ENCODE measurements at regions not wholly inside any gene's neighbourhood (a gene's known extent, or its start where the extent isn't known, plus 50 kb on each side); places are given as distances from the start of the nearest gene placed in this dataset.

DNA sequence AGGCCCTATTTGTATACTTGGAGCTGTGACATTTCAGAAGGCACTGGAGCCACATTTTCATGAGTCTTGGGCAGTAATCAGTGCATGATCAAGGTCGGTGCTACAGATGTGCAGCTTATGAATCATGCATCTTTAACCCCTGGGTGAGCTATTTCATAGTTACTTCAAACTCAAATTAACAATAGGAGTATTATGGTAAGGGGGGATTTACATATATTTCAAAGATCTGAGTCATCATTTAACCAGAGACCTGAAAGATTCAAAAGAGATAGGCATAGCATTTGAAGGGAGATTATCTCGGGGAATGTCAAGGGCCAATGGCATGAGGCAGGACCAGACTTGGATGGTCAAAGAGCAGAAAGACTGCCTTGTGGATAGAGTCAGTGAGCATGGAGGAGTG, 169.0 kb upstream of the GRIN3A start:
- H3K36me3 Mint-ChIP-seq = no peaks in the 10 kb centered on the region
- no peaks in the 10 kb centered on the region for H3K27me3 Mint-ChIP-seq
- DNase-seq (ENCODE audit: extremely low spot score, unreplicated experiment) = no peak
- H3K4me1 Mint-ChIP-seq (ENCODE audit: unreplicated experiment) = no peaks in the 10 kb centered on the region
- H3K27ac Mint-ChIP-seq = no peak overlapping the region
- TF ChIP-seq, protein P1, sequence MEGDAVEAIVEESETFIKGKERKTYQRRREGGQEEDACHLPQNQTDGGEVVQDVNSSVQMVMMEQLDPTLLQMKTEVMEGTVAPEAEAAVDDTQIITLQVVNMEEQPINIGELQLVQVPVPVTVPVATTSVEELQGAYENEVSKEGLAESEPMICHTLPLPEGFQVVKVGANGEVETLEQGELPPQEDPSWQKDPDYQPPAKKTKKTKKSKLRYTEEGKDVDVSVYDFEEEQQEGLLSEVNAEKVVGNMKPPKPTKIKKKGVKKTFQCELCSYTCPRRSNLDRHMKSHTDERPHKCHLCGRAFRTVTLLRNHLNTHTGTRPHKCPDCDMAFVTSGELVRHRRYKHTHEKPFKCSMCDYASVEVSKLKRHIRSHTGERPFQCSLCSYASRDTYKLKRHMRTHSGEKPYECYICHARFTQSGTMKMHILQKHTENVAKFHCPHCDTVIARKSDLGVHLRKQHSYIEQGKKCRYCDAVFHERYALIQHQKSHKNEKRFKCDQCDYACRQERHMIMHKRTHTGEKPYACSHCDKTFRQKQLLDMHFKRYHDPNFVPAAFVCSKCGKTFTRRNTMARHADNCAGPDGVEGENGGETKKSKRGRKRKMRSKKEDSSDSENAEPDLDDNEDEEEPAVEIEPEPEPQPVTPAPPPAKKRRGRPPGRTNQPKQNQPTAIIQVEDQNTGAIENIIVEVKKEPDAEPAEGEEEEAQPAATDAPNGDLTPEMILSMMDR (conservative IDR thresholded peaks at IDR 0.05) = no peak
- H3K4me3 Mint-ChIP-seq = no peak overlapping the region
- H3K9me3 Mint-ChIP-seq = no peaks in the 10 kb centered on the region

DNA sequence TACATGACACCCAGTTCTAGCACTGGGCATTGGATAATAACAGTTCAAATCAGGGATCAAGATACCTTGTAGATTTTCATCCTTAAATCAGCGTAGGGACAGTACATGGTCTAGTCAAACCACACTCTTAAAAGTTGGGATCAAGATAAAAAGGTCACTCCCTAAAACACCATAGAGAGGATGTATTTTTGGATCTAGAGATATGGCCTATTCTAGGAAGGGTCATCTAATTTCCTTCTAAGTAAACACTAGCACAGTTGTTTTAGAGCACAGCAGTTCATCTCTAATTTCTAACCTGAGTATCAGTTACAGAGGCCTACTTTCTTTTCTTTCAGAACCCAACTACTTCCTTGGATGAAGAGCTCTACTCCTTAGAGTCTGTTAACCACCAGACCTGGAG, 166.4 kb upstream of the GRIN3A start:
- TF ChIP-seq, protein P1 (conservative IDR thresholded peaks at IDR 0.05) = no peak
- no peak for DNase-seq (ENCODE audit: extremely low spot score, unreplicated experiment)
- H3K27me3 Mint-ChIP-seq = no peaks in the 10 kb centered on the region
- no peaks in the 10 kb centered on the region for H3K9me3 Mint-ChIP-seq
- no peaks in the 10 kb centered on the region for H3K4me1 Mint-ChIP-seq (ENCODE audit: unreplicated experiment)
- H3K27ac Mint-ChIP-seq = no peak overlapping the region
- no peaks in the 10 kb centered on the region for H3K36me3 Mint-ChIP-seq
- H3K4me3 Mint-ChIP-seq = no peak overlapping the region

DNA sequence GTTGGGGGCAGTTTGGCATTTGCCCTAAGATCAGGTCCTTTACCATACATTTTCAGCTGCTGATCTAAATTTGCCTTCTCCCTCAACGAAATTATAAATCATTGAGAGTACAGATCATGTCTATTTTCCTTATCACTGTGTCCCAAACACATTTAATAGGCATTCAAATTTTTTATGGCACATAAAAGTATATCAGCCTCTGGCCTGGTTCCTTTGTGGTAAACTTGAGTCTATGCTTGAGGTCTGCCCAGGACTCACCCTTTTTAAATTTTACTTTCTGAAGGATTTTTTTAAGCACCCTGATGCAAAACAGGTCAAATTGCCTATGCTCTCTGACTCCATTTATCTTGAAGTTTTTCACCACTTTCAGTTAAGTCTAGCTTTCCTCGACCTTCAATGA, 163.6 kb upstream of the GRIN3A start:
- TF ChIP-seq, protein P1 (conservative IDR thresholded peaks at IDR 0.05) = no peak

DNA sequence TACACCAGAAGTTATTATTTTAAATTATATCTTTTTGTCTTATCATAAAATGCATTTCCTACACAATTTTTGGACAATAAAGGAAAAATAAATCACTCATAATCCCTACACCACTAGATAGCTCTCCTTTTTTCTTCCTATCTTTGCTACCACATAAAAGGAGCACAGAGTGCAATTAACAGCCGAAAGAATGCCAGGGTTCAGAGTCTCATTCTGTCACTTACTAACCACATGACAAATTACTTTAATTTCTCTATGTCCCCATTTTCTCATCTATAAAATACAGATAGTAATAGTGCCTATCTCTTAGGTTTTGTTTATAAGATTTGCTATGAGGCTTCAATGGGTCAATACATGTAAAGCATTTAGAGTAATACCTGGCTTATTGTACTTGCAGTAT, 158.7 kb upstream of the GRIN3A start:
- no peak overlapping the region for H3K27ac Mint-ChIP-seq
- no peaks in the 10 kb centered on the region for H3K9me3 Mint-ChIP-seq
- no peaks in the 10 kb centered on the region for H3K36me3 Mint-ChIP-seq
- H3K4me3 Mint-ChIP-seq = no peak overlapping the region
- no peaks in the 10 kb centered on the region for H3K4me1 Mint-ChIP-seq (ENCODE audit: unreplicated experiment)
- TF ChIP-seq, protein P1 (conservative IDR thresholded peaks at IDR 0.05) = no peak
- no peak for DNase-seq (ENCODE audit: extremely low spot score, unreplicated experiment)
- H3K27me3 Mint-ChIP-seq = peaks cover 4% of the 10 kb centered on the region

More for the DNA sequence above, 163.6 kb upstream of the GRIN3A start:
- Mint-ChIP-seq H3K27ac (no peak overlapping the region), H3K4me3 (no peak overlapping the region), H3K36me3 (no peaks in the 10 kb centered on the region), H3K27me3 (no peaks in the 10 kb centered on the region), H3K9me3 (no peaks in the 10 kb centered on the region), H3K4me1 (ENCODE audit: unreplicated experiment) (no peaks in the 10 kb centered on the region)
- no peak for DNase-seq (ENCODE audit: extremely low spot score, unreplicated experiment)

DNA sequence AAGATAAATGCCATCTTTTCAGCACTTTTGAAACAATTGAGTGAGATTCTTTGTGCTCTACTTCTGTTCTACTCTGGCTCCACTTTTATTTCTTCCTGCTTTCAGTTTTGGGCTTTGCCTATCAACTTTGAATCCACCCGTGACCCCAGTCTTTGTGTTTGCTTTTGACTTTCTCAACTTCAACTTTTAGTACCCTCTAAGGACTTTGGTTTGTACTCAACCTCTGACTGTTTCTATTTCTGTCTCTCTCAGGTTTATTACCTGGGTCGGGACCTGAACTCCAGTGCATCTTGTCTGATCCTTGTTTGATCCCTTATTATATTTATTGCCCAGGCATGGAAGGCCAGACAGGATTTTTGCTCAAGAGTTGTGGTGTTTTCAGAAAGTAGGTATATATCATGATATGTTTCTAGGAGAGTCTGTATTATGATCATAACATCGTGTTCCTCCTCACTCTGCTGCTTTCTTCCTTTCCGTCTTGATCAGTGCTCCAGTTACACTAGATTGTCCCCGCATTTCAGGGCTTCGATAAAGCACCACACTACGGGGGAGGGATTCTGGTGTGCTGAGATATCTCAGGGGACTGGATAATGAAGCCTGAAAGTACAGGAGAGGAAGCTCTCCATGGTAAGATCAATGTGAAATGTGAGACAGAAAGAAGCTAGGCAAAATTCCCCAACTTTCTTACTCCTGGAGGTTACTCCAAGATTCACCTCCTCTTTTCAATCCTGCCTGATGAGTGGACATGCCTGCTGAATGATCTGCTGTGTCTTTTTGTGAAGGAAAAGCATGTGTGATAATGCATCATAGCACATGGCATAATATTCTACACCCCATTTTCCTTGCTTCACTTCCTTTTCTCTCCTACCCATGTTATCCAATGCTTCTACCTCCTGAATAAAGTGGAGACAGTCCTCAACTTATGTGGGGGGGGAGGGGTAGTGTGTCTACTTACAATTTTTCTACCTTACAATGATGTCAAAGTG, 155.5 kb upstream of the GRIN3A start:
- TF ChIP-seq, protein P1 (conservative IDR thresholded peaks at IDR 0.05) = no peak
- peaks cover 7% of the 10 kb centered on the region for H3K27me3 Mint-ChIP-seq
- no peak for DNase-seq (ENCODE audit: extremely low spot score, unreplicated experiment)

More for the DNA sequence above, 155.5 kb upstream of the GRIN3A start:
- no peaks in the 10 kb centered on the region for H3K9me3 Mint-ChIP-seq
- H3K27ac Mint-ChIP-seq = no peak overlapping the region
- no peaks in the 10 kb centered on the region for H3K36me3 Mint-ChIP-seq
- H3K4me3 Mint-ChIP-seq = no peak overlapping the region
- H3K4me1 Mint-ChIP-seq (ENCODE audit: unreplicated experiment) = no peaks in the 10 kb centered on the region
